Activated CD4-positive, alpha-beta T cell treated with anti-CD3 and anti-CD28 coated beads for 48 hours (primary cell): ENCODE measurements at regions not wholly inside any gene's neighbourhood (a gene's known extent, or its start where the extent isn't known, plus 50 kb on each side); places are given as distances from the start of the nearest gene placed in this dataset.

Experiments used
- DNase-seq: peaks from one replicate; pipeline ENCODE4 v3.0.0-alpha.2; 2020

GRCh38 chr9:108674766-108675530 is 180.8 kb downstream of the ACTL7B start:
- no peak for DNase-seq

DNA sequence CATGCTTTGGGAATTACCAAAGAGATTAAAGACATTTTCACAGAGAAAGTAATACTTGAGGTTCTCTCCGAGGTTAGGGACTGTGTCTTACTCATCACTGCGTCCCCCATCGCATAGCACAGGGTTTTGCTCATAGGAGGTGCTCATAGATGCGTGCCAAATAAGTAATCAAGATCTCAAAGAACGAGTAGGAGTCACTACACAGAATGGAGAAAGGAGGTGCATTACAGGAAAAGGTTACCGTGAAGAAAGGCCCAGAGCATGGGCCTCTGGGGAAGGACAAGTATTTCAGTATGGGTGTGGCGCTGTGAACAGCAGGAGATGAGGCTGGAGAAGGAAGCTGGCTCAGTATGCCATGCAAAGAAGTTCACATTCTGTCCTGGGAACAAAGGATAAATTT is 182.4 kb downstream of the ACTL7B start:
- DNase-seq = no peak

DNA sequence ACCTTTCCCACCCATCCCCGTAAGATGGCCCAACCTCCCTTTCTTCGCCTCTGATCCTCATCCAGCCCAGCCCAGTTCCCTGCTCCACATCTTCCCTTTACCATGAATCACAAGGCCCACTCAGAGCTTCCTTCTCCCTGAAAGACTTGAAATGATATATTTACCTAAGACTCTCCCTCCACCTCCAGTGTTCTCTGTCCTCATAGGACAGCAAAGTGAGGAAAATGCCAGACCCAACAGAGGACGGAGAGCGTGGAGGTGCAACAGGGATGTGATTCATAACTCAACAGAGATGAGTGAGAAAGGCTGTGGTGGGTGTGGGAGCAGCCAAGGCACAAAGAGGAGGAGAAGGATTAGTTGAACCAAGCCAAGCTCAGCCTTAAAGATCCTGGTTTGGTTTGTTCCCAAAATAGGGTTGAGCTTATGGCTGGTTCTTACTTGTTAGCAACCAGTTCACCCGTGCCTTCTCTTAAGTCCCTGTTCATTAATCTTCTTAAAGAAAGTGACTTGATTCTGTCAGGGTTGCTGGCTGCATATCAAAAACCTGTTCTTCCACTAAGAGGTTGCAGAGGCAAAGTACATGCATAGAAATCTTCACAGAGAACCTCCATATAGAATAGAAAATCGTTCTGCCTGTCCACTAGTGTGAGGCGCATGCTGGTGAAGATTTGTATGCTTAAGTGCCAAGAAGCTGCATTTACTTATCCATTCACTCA is 183.2 kb downstream of the ACTL7B start:
- DNase-seq = no peak

GRCh38 chr9:108671794-108672193 is 184.0 kb downstream of the ACTL7B start:
- DNase-seq = no peak

DNA sequence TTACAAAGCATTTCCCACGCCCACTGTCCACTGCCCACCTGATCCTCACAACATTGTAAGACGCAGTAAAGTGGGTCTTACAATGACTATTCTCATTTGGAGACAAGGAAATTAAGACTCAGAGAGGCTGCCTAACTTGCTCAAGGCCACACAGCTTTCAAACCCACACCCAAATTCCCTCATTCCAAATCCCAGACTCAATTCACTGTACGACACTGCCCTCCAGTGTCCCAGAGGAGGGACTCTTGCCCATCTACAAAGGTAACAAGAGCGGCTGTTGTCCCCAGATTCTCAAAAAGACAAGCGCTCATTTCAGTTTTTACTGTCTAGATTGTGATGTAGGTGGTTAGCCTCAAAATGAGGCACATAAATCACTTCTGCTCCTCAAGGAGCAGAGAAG is 184.6 kb downstream of the ACTL7B start:
- DNase-seq = no peak

- DNase-seq = no peak
These were observed 186.8 kb downstream of the ACTL7B start for GRCh38 chr9:108668938-108669335.

- no peak for DNase-seq
These were observed 187.4 kb downstream of the ACTL7B start for GRCh38 chr9:108668191-108668937.

DNA sequence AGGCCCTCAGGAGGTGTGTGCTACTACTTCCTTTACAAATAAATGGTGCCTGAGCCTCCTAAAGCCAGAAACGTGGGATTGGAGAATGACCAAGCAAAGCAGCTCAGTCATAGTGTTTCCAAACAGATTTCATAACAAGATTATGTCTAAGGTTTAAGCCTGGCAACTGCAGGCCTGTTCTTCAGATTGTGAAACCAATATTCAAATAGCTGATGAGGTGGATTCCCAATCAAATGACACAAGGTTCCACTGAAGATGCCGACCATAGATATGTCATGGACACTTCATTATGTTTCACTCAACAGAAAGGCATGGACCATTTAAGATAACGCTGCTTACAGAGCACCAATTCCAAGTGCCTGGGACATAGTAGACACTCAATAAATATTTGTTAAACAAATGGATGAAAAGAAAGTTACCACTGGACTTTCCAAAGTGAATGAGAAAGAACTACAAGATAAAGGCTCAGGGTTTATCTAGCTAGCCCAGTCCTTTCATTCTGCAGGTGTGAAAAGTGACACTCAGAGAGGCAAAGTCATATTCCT is 189.5 kb downstream of the ACTL7B start:
- DNase-seq = no peak

- no peak for DNase-seq
These were observed 190.1 kb downstream of the ACTL7B start for GRCh38 chr9:108665521-108666239.

- no peak for DNase-seq
These were observed 191.2 kb downstream of the ACTL7B start for GRCh38 chr9:108664309-108665255.

DNA sequence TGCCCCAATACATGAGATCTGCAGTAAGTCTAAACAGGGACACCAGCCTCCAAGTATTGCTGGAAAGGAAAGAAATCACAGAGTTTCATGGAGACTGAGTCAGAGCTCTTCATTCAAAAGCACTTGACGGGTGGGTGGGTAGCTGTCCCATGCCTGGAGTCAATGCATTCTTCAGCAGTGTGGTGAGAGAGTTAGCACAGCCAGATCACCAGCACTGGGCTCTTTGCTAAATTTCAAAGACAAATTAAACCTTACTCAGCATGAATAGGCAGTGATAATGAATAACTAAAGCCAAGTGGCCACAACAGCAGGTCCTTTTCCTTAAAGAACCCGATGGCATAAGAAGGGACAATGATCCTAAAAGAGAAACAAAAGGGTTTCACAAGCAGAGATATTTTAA is 192.4 kb downstream of the ACTL7B start:
- no peak for DNase-seq

- DNase-seq = no peak
These were observed 192.8 kb downstream of the ACTL7B start for GRCh38 chr9:108662956-108663355.

- no peak for DNase-seq
These were observed 193.5 kb downstream of the ACTL7B start for GRCh38 chr9:108662091-108662875.

GRCh38 chr9:108656566-108656965 is 199.2 kb downstream of the ACTL7B start:
- no peak for DNase-seq

GRCh38 chr9:108655818-108656217 is 200.0 kb downstream of the ACTL7B start:
- no peak for DNase-seq

- DNase-seq = no peak
These were observed 201.2 kb downstream of the ACTL7B start for GRCh38 chr9:108654566-108654965.

DNA sequence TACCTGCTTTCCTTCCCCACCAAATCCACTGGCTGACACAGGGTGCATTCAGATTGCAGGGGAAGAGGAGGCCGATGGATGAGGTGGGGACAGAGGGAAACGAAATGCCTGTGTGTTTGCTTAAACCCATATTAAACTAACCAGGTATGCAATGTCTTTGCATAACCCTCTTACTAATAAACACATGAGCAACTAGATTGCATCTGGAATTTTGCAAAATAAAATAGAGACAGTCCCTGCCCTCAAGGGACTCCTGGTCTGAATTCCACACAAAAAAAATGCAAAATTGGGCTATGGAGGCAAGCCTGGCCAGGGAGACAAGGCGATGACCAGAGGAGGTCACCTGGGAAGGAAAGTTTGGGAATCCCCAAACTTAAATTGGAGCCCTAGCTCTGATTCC is 202.9 kb downstream of the ACTL7B start:
- DNase-seq = no peak

DNA sequence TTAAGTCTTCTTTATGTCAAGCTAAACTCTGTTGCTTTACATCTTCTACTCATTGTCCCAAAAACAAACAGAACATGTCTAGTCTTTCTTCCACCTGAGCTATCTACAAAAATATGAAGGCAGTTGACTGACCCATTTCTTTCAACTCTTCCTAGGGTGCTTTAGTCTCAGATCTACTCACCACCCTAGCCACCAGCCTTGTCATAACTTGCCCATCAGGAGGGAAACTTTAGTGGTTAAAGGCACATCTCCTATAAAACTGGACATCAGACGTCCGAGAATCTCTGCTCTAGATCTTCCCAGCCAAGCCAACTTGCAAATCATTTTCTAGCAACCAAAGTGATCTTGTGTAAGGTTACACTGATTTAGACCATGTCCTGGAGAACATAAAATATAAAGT is 205.0 kb downstream of the ACTL7B start:
- DNase-seq = no peak

DNA sequence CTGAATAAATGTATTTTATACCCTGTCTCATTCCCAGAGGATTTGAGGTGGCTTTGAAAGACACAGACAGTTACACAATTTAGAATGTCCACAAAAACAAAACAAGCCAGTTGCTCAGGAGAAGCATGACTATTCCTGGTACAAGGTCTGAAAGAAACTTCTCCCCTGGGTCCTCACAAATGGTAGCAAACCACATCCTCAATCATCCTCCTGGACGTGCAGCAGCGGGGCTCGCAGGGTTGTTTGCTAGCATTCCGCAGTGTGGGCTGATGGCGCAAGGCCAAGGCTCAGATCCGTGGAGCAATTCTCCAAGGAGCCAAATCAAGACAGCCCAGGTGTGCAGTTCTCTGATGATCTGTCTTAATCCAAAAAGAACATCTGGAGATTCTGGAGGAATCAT is 210.3 kb downstream of the ACTL7B start:
- no peak for DNase-seq

DNA sequence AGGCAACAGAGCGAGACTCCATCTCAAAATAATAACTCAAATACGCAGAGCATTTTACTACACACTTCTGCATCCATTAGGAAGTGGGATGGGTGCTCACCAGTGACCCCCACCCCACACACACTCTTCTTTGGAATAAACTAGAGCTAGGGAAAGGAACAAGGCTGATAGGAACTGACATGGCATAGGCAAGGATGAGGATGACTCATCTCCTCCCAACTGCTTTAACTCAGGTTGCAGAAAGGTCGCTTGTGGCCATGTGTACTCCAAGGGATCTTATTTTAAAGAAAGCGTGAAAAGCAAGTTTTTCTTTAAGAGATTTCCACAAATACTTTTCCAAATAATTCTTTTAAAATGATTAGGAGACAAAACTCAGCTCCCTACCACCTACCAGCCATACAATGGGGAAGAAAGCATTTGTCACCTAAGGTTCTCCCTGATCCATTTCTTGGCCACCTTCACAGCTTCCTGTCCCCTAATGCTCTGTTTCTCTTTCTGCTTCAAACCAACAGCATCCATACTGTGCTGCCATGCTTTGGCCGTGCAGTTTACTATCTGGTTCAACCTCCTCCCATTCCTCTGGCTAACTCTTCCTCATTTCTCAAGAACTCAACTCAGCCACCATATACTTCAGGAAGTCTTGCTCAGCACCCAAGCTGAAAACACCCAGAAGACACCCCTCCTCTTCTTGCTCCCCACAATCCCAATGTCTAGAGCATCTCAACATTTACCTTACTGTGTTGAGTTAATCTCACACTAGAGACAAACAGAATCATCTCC is 211.9 kb downstream of the ACTL7B start:
- no peak for DNase-seq
